BLaER1 treated with 17β-estradiol and CSF1 and Interleukin-3, amounts not matched to agents 10 nM and 100 nM (cell line): ENCODE measurements at regions not wholly inside any gene's neighbourhood (a gene's known extent, or its start where the extent isn't known, plus 50 kb on each side); places are given as distances from the start of the nearest gene placed in this dataset.
"Not testable (repeated sequence)": the region's sequence is repeated elsewhere in the genome, so short reads cannot be mapped to it uniquely, and the experiment has no call there.

Source experiments
- H3K27ac ChIP-seq, 11 experiments: shearing (Covaris generic); formaldehyde crosslinking; 2 replicates each; pipeline ENCODE4 v1.8.1; 2022
- H3K27me3 ChIP-seq, 11 experiments: shearing (Covaris generic); formaldehyde crosslinking; 2 replicates each; pipeline ENCODE4 v1.8.1; 2022
- H3K36me3 ChIP-seq, 11 experiments: shearing (Covaris generic); formaldehyde crosslinking; 2 replicates each; pipeline ENCODE4 v1.8.1; 2022
- H3K4me1 ChIP-seq, 10 experiments: shearing (Covaris generic); formaldehyde crosslinking; 2 replicates each; pipeline ENCODE4 v1.8.1; 2022
- H3K4me2 ChIP-seq, 11 experiments: shearing (Covaris generic); formaldehyde crosslinking; 2 replicates each; pipeline ENCODE4 v1.8.1; 2022
- H3K4me3 ChIP-seq, 10 experiments: shearing (Covaris generic); formaldehyde crosslinking; 2 replicates each; pipeline ENCODE4 v1.8.1; 2022
- H3K9ac ChIP-seq, 11 experiments: shearing (Covaris generic); formaldehyde crosslinking; 2 replicates each; pipeline ENCODE4 v1.8.1; 2022
- H3K9me3 ChIP-seq, 11 experiments: shearing (Covaris generic); formaldehyde crosslinking; replicated peaks in 1 of 11; 2 replicates each; pipeline ENCODE4 v1.8.1; 2022
- H4K20me1 ChIP-seq, 11 experiments: shearing (Covaris generic); formaldehyde crosslinking; 2 replicates each; pipeline ENCODE4 v1.8.1; 2022
- Cebpa-rat ChIP-seq, 11 experiments: shearing (Covaris generic); IDR thresholded peaks; 2 replicates each; pipeline ENCODE4 v1.8.1; 2022

DNA sequence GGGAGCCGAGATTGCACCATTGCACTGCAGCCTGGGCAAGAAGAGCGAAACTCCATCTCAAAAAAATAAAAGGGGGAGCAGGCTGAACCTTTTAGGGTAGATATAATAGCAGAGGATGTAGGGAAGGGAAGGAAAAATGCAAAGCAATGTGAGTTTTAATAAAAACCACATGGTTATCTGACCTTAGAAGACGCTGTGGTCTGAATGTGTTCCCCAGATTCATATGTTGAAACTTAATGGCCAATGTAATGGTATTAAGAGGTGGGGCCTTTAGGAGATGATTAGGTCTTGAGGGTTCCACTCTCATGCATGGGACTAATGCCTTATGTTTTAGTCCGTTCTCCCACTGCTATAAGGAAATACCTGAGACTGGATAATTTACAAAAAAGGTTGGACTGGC is 114.1 kb upstream of the STX18 start:
- Histone ChIP-seq H3K27ac (no peak overlapping the region), H3K9ac (no peak overlapping the region), H3K4me3 (no peak overlapping the region), H4K20me1 (no peaks in the 10 kb centered on the region), H3K9me3 (peaks cover 0 to 7% (median 0%) of the 10 kb centered on the region in 11 experiments; a peak in 7 of 22 replicates), H3K36me3 (no peaks in the 10 kb centered on the region), H3K27me3 (no peaks in the 10 kb centered on the region), H3K4me2 (no peak overlapping the region), H3K4me1 (peaks cover 0 to 21% (median 7%) of the 10 kb centered on the region in 10 experiments; a peak in 10 of 20 replicates)
- no peak for TF ChIP-seq Cebpa-rat (IDR thresholded peaks at IDR 0.05)

DNA sequence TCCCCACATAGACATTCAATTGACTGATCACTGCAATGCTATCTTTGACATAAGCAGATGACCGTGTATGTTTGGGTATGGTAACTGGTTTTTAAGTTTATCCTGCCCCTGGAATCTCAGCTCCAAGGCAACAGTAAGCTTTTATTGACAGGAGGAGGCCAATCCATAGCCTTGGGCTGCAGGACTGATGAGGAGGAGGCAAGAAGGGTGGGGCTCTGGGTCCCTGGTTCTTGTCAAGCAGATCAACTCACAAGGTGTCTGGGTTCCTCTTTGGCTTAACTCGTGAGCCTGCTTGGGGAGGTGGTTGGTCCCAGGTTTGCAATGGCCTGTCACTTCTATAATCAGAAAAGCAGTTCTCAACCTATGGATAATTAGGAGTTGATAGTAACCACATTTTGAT is 113.2 kb upstream of the STX18 start:
- Histone ChIP-seq H3K9me3 (peaks cover 0 to 7% (median 0%) of the 10 kb centered on the region in 11 experiments; a peak in 7 of 22 replicates), H3K4me1 (peaks cover 0 to 12% (median 3%) of the 10 kb centered on the region in 10 experiments; a peak in 10 of 20 replicates), H3K4me2 (no peak overlapping the region), H3K4me3 (no peak overlapping the region), H3K9ac (no peak overlapping the region), H3K27me3 (no peaks in the 10 kb centered on the region), H4K20me1 (no peaks in the 10 kb centered on the region), H3K27ac (no peak overlapping the region), H3K36me3 (no peaks in the 10 kb centered on the region)
- no peak for TF ChIP-seq Cebpa-rat (IDR thresholded peaks at IDR 0.05)

DNA sequence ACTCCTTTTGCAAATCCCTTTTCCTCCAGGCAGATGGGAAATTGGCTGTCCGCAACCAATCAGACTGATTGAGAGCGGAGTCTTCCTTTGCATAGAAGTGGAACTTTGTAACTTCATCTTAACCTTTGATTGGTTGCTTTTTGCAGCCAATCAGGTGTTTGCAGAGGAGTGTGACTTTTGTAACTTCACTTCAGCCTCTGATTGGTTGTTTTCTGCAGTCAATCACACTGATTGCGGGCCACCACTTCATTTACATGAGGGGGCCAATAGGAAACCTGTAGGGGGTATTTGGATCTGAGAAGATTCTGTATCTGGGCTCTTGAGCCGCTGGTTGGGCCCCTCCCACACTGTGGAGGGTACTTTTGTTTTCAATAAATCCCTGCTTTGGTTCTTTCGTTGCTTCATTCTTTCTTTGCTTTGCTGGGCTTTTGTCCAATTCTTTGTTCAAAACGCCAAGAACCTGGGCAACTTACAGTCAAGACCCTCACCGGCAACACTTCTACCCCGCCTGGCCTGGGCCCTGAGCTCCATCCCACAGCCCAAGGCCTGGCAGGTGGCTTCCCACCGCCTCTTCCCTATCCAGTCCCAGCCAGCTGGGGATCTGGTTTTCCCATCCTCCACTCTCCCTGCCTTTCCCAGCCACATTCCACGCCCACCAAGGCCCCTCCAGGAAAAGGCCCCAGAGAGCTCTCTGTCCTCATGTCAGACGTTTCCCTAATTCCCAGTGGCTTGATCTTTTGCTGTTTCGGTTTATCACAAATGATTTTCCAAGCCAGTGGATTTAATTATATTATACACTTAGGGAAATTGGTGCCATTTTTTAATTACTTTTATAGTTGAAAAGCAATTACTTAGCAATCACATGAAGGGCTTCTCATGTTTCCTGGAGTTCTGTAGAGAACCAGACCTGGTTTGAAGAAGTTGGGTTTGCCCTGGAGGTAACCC is 110.2 kb upstream of the STX18 start:
- no peaks in the 10 kb centered on the region for H3K36me3 ChIP-seq

DNA sequence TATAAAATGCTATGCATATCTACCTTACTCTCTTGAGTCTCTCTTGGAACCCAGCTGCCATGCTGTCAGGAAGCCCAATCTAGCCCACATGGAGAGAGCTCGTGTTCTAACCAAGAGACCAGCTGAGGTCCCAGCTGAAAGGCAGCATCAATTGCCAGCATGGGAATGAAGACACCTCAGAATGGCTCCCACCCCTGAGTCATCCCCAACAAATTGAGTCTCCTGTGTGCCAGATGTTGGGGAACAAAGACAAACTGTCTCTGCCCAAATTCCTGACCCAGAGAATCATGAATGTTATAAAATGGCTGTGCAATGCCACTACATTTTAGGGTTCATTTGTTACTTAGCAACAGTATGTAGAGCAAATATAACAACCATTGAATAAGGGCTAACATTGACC is 105.2 kb upstream of the STX18 start:
- H3K27ac ChIP-seq: no peak overlapping the region
- H3K27me3 ChIP-seq: no peaks in the 10 kb centered on the region
- H4K20me1 ChIP-seq: no peaks in the 10 kb centered on the region
- H3K4me3 ChIP-seq: no peak overlapping the region
- H3K9ac ChIP-seq: no peak overlapping the region
- H3K9me3 ChIP-seq: no peaks in the 10 kb centered on the region
- H3K4me2 ChIP-seq: no peak overlapping the region
- no peaks in the 10 kb centered on the region for H3K4me1 ChIP-seq
- no peaks in the 10 kb centered on the region for H3K36me3 ChIP-seq
- no peak for TF ChIP-seq Cebpa-rat (IDR thresholded peaks at IDR 0.05)

More for the DNA sequence above, 110.2 kb upstream of the STX18 start:
- TF ChIP-seq Cebpa-rat (IDR thresholded peaks at IDR 0.05): no peak
- no peaks in the 10 kb centered on the region for H3K27me3 ChIP-seq
- no peaks in the 10 kb centered on the region for H3K4me1 ChIP-seq
- H3K4me2 ChIP-seq: no peak overlapping the region
- H4K20me1 ChIP-seq: no peaks in the 10 kb centered on the region
- H3K9ac ChIP-seq: no peak overlapping the region
- H3K27ac ChIP-seq: no peak overlapping the region
- H3K9me3 ChIP-seq: no peaks in the 10 kb centered on the region
- H3K4me3 ChIP-seq: no peak overlapping the region

DNA sequence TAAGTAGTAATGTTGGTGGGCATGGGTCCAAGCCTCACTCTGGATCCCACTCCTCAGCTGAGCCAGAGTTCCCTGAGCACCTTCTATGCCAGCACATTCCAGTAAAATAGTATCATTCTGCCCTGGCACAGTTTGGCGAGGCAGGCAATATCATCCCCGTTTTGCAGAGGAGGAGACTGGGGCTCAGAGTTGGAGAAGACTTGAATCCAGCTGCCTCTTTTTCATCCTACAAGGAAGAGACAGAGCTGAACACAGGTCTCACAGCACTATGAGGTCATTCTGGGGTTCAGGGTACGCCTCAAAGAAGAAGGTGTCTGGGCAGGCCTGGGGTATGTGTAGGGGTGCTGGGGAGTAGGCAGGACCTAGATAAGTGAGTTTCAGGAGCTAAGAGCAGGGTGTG is 103.9 kb upstream of the STX18 start:
- Histone ChIP-seq H3K36me3 (no peaks in the 10 kb centered on the region), H3K27ac (no peak overlapping the region), H3K4me1 (no peaks in the 10 kb centered on the region), H3K9me3 (no peaks in the 10 kb centered on the region), H3K4me3 (no peak overlapping the region), H4K20me1 (no peaks in the 10 kb centered on the region), H3K27me3 (no peaks in the 10 kb centered on the region), H3K4me2 (no peak overlapping the region), H3K9ac (no peak overlapping the region)
- no peak for TF ChIP-seq Cebpa-rat (IDR thresholded peaks at IDR 0.05)

DNA sequence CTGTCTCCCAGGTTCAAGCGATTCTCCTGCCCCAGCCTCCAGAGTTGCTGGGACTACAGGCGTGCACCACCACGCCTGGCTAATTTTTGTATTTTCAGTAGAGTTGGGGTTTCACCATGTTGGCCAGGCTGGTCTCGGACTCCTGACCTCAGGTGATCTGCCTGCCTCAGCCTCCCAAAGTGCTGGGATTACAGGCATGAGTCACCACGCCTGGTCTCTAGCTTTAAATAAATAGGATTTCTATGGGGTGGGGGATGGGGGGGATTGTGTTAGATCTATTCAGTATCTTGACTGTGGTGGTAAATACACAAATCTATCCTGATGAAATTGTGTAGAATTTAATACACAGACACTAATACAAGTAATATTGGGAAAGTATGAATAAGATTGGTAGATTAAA is 102.4 kb upstream of the STX18 start:
- H3K27me3 ChIP-seq, H3K9ac ChIP-seq, H4K20me1 ChIP-seq, H3K4me3 ChIP-seq, H3K27ac ChIP-seq, H3K9me3 ChIP-seq, H3K4me1 ChIP-seq, H3K36me3 ChIP-seq, H3K4me2 ChIP-seq: not testable (repeated sequence)

DNA sequence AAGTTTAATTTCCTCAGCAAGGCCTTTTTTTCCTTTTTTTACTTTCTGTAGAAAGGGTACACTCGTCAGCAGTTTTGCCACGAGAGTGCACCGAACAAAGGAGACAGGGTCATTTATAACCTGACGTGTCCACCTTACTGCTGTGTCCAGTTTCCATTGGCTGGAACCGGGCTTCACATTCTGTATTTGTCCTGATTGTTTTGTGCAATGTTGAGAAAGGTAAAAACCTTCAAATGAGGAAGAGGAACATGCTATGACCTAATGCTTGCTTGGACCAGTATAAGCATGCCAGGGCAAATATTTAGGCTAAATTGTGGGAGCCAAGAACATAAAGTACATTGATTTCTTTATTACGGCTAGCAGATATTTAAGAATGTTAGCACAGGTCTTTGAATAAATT is 101.9 kb upstream of the STX18 start:
- H3K4me3 ChIP-seq, H3K9ac ChIP-seq: not testable (repeated sequence)

DNA sequence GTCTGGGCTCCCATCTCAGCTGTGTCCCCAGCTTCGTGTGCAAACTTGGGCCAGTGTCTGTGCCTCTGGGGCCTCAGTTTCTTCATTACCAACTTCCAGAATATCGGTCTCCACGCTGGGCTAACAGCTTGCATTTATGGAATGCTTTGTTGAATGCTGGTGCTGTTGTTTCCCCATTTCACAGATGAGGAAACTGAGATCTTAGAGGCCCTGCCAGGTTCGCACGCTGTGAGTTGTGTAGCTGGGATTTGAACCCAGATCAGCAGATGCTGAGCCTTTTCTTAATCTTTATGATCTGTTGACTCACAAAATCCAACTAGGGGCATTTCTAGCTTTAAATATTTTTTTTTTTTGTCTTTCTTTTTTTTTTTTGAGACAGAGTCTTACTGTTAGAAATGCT is 101.5 kb upstream of the STX18 start:
- no peak overlapping the region for H3K4me3 ChIP-seq
- H3K9ac ChIP-seq: no peak overlapping the region
- no peaks in the 10 kb centered on the region for H3K9me3 ChIP-seq
- no peak overlapping the region for H3K4me2 ChIP-seq
- no peaks in the 10 kb centered on the region for H3K27me3 ChIP-seq
- peaks cover 0 to 7% (median 0%) of the 10 kb centered on the region in 10 experiments; a peak in 3 of 20 replicates for H3K4me1 ChIP-seq
- no peak overlapping the region for H3K27ac ChIP-seq
- no peaks in the 10 kb centered on the region for H3K36me3 ChIP-seq
- no peaks in the 10 kb centered on the region for H4K20me1 ChIP-seq
- no peak for TF ChIP-seq Cebpa-rat (IDR thresholded peaks at IDR 0.05)

More for the DNA sequence above, 101.9 kb upstream of the STX18 start:
- H3K4me2 ChIP-seq, H3K36me3 ChIP-seq, H3K4me1 ChIP-seq, H3K27ac ChIP-seq, H3K9me3 ChIP-seq, H3K27me3 ChIP-seq, H4K20me1 ChIP-seq: not testable (repeated sequence)

DNA sequence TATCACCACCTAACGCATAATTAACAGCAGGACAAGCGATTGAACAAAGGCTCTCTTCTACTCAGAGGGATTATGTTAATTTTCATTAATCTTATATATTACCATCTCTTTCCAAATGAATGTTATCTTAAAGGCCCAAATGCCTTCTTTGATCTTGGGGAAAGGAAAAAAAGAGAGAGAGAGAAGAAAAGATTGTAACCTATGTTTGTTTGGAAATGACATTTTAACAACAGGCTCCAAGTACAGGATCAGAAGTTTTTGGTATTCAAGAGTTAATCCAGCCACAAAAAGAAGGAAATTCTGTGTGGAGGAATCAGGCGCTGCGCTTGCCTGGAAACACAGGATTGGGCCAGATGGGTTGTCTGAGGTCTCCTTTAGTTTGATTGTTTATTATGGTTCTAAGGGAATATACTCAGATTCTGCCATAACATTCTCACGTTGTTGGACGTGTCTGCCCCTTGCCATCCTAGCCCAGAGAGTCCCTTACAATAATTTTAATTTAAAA is 100.7 kb upstream of the STX18 start:
- Histone ChIP-seq H3K9ac (no peak overlapping the region), H4K20me1 (no peaks in the 10 kb centered on the region), H3K4me3 (no peak overlapping the region), H3K9me3 (no peaks in the 10 kb centered on the region), H3K36me3 (no peaks in the 10 kb centered on the region), H3K27me3 (no peaks in the 10 kb centered on the region), H3K27ac (no peak overlapping the region), H3K4me1 (peaks cover 0 to 7% (median 0%) of the 10 kb centered on the region in 10 experiments; a peak in 3 of 20 replicates), H3K4me2 (no peak overlapping the region)
- TF ChIP-seq Cebpa-rat (IDR thresholded peaks at IDR 0.05): no peak
